NT2/D1 (cell line): ENCODE measurements at regions not wholly inside any gene's neighbourhood (a gene's known extent, or its start where the extent isn't known, plus 50 kb on each side); places are given as distances from the start of the nearest gene placed in this dataset.

Experiments used
- YY1 ChIP-seq: IDR thresholded peaks from 2 replicates; pipeline ENCODE4 v1.6.1; 2011; ENCODE audit not compliant: insufficient read length, insufficient read depth
- ZNF274 ChIP-seq: IDR thresholded peaks from 2 replicates; pipeline ENCODE4 v1.6.1; 2011; ENCODE audit warnings: mild to moderate bottlenecking, low read depth, low read length

GRCh38 chr16:8115814-8116213, 474.5 kb downstream of the TMEM114 start:
- TF ChIP-seq ZNF274 (no peak), YY1 (no peak)
